Smooth muscle cell of the brain vasculature (primary cell): ENCODE measurements at regions not wholly inside any gene's neighbourhood (a gene's known extent, or its start where the extent isn't known, plus 50 kb on each side); places are given as distances from the start of the nearest gene placed in this dataset.

ENCODE experiments used
- DNase-seq: peaks from one replicate; pipeline ENCODE4 v3.0.0-alpha.2; 2012; ENCODE audit warnings: low read depth, low spot score

DNA sequence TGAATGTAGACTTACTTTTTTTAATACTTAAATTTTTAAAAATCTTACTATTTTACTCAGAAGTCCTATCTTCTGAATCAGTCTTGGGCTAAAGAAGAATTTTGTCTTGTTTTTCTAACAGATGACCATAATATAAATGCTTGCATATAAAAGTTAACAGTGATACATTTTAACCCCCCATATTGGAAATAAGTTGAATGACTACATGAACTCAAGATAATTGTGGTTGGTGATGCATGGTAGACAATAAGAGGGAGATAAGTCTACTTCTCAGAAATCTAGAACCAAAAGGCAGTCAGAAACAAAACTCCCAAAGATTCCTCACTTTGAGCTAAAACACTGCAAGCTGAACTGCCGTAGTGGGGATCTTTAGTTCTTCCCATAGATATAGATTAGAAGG, 868.4 kb upstream of the SOX9 start:
- no peak for DNase-seq

- DNase-seq, result no peak
Observed at GRCh38 chr17:71257096-71257495, 863.7 kb upstream of the SOX9 start.

GRCh38 chr17:71260366-71260940, 860.4 kb upstream of the SOX9 start:
- no peak for DNase-seq

GRCh38 chr17:71262586-71262985, 858.2 kb upstream of the SOX9 start:
- no peak for DNase-seq

GRCh38 chr17:71267668-71268067, 853.2 kb upstream of the SOX9 start:
- no peak for DNase-seq

GRCh38 chr17:71269201-71269600, 851.6 kb upstream of the SOX9 start:
- DNase-seq, result no peak

DNA sequence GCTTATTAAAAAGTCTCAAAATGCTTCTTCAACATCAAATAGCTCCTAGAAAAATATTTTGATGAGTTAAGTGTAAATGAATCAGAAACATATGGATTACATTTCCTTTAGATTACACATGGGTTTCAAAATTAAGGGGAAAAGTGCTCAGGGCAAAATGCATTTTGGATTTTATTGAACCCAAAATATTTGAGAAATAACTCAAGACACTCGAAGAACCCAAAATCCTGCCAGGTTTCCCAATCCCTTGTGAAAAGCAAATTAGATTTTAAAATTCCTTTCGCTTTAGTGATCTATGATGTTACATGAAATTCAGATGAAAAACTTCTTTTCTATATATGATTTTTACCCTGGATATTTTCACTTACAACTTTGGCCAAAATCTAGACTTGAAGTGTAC, 847.4 kb upstream of the SOX9 start:
- no peak for DNase-seq

DNA sequence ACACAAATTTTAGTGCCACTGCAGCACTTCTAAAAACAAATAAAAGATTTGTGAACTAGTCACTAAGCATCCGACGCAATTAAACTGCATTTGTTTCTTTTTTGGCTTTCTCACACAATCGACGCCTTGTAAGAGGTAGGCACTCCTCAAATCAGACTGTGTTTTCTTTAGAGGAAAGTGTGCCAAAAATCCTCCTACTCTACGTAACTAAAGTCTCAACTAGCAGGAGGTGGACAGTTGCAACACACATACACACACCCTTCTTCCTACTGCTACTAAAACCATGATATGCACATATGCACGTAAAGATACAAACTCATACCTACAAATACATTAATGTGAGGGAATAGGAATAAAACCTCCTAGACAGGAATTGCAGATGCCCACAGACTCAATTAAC, 844.7 kb upstream of the SOX9 start:
- DNase-seq, result no peak

DNA sequence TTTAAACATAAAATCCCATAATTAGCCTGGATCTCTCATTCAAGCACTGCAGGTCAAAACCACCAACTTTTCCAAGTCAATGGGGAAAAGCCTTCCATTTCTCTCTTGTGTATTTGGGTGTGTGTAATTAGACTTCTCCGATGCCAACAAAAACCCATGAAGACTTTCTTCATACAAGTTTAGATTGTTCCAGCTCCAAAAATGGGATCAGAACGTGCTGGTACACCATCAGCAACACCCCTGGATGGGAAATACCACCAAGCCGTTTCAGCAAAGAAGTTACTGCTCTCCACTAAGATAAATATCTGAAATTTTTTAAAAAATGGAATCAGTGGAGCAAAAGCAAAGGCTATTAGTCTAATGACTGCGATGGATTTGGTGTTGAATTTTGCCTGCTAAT, 837.3 kb upstream of the SOX9 start:
- DNase-seq, result no peak

GRCh38 chr17:71284032-71284755, 836.6 kb upstream of the SOX9 start:
- DNase-seq, result no peak

- DNase-seq, result no peak
Observed at GRCh38 chr17:71286625-71287024, 834.2 kb upstream of the SOX9 start.

GRCh38 chr17:71287071-71287823, 833.6 kb upstream of the SOX9 start:
- no peak for DNase-seq

GRCh38 chr17:71292006-71292405, 828.8 kb upstream of the SOX9 start:
- DNase-seq, result no peak

GRCh38 chr17:71296005-71296404, 824.8 kb upstream of the SOX9 start:
- DNase-seq, result no peak

DNA sequence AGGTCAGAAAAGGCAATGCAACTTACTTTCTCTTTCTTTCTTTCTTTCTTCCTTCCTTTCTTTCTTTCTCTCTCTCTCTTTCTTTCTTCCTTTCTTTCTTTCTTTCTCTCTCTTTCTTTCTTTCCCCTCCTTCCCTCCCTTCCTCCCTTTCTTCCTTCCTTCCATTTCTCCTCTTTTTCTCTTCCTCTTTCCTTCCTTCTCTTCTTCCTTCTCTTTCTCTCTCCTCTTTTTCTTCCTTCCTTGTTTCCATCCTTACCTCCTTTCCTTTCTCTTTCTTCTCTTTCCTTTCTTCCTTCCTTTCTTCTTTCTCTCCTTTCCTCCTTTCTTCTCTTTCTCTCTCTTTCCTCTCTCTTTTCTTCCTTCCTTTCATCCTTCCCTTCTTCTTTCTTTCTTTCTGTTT, 819.8 kb upstream of the SOX9 start:
- no peak for DNase-seq

- DNase-seq, result no peak
Observed at GRCh38 chr17:71302721-71303549, 817.9 kb upstream of the SOX9 start.

DNA sequence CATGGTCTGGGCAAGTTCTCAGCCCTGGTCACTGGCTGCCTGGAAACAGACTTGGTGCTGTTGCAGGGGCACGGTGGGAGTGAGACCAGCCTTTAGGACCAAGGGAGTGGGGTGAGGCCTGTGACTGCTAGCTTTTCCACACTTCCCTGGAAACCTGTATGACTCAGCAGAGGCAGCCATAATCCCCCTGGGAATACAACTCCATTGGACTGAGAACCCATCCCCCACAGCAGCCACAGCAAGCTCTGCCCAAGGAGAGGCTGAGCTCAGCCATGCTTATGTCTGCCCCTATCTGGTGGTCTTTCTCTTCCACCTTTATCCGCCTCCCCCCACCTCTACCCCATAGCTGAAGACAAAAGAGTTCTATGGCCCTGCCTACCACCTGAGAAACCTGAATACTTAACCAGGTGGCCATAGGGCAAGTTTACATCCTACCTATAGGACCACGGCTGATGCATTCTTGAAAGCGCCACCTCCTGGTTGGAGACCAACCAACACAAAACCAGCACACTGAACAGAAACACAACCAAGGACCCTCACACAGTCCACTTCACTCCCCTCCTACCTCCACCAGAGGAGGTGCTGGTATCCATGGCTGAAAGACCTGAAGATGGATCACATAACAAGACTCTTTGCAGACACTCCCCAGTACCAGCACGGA, 816.2 kb upstream of the SOX9 start:
- no peak for DNase-seq

GRCh38 chr17:71313866-71314265, 807.0 kb upstream of the SOX9 start:
- DNase-seq, result no peak

DNA sequence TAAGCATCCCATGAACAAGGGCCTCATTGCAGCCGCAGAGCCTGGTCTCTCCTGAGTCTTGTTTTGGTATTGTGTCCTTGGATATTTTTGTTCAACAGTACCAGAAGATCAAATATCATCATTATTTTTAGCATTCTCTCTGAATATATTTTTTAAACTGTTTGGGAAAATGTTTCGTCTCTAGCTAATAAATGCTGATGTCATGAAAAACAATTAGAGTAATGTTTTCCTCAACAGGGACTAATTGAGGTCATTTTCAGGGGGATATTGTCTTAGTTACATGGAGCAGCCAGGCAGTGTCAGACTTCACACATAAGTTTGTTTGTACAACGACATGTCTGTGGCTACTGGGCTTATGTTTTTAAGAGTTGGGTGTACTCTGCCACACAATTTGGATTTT, 805.3 kb upstream of the SOX9 start:
- no peak for DNase-seq

DNA sequence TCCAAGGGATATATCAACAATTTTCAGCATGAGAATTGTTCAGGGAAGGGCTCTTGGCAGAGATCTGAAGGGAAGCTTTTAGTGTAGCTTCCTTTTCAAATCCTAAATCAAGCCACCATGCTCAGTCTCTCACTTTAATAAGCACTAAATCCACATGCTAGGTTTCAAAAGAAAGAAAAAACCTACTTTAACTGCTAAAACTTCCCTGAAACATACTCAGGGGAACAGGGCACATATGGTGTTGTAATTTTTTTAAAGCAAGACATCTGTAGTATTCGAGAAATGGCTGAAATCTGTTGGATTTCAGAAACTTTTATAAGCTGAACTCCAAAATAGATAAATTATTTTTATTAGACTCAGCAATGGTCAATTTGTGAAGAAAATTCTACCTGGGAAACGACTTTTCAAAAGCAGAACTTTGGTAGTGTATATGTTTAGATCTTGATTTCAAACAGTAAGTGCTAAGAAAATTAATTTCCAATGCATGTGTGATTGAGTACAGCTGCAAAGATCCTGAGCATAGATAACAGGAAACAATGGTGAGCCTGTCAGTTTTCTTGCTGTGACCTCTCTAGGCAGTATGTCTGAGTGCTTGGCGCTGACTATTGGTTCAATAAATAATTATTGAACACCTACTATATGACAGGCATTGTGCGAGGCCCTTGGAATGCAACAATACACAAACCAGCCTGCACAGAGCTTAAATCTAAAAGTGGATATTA, 804.5 kb upstream of the SOX9 start:
- no peak for DNase-seq
